HCT116 (cell line): ENCODE measurements at regions not wholly inside any gene's neighbourhood (a gene's known extent, or its start where the extent isn't known, plus 50 kb on each side); places are given as distances from the start of the nearest gene placed in this dataset.

Experiments used
- CEBPB ChIP-seq: IDR thresholded peaks from 2 replicates; pipeline ENCODE4 v1.6.1; 2012; ENCODE audit warnings: low read depth
- CTCF ChIP-seq, 3 experiments: fragments of 200-600 bp in 1 of 3; sonication (generic) in 1 of 3; IDR thresholded peaks in 2 of 3; conservative IDR thresholded peaks in 1 of 3; 2 replicates each; pipeline ENCODE4 v1.5.1; 2012 to 2017; ENCODE audit warnings: low read depth in 2 of 3, low read length in 2 of 3, antibody characterized with exemption in 1 of 3, borderline replicate concordance in 1 of 3, control low read depth in 1 of 3, mild to moderate bottlenecking in 1 of 3, mixed read lengths in 1 of 3, mixed run types in 1 of 3, moderate library complexity in 1 of 3; ENCODE audit not compliant: insufficient read depth in 1 of 3
- POLR2A ChIP-seq: IDR thresholded peaks from 2 replicates; pipeline ENCODE4 v1.7.0; 2011; ENCODE audit warnings: borderline replicate concordance; ENCODE audit not compliant: insufficient read depth, insufficient read length; ENCODE audit errors: extremely low read depth
- SIN3A ChIP-seq: IDR thresholded peaks from 2 replicates; pipeline ENCODE4 v1.6.1; 2012; ENCODE audit warnings: low read depth

- TF ChIP-seq POLR2A: no peak
- TF ChIP-seq CTCF (IDR thresholded peaks at IDR 0.05 in 2 of 3, conservative IDR thresholded peaks at IDR 0.05 in 1 of 3; ENCODE audit: borderline replicate concordance in 1 of 3, insufficient read depth in 1 of 3, low read depth in 2 of 3, low read length in 2 of 3): no peak
- no peak for TF ChIP-seq CEBPB
- no peak for TF ChIP-seq SIN3A
Measured at GRCh38 chr4:65880594-65880993, 210.3 kb upstream of the EPHA5 start.
